Activated T-cell treated with anti-CD3 and anti-CD28 coated beads, Interleukin-2, amount 50 U/mL, for 24 hours (primary cell): ENCODE measurements at regions not wholly inside any gene's neighbourhood (a gene's known extent, or its start where the extent isn't known, plus 50 kb on each side); places are given as distances from the start of the nearest gene placed in this dataset.
"Not testable (repeated sequence)": the region's sequence is repeated elsewhere in the genome, so short reads cannot be mapped to it uniquely, and the experiment has no call there.

Source experiments
- DNase-seq: peaks from one replicate; pipeline ENCODE4 v3.0.0-alpha.2; 2020
- H3K27ac Mint-ChIP-seq: 2 replicates; pipeline ENCODE4 v1.8.0; 2020; ENCODE audit warnings: mild to moderate bottlenecking, mixed read lengths
- H3K27me3 Mint-ChIP-seq: 2 replicates; pipeline ENCODE4 v1.8.0; 2020; ENCODE audit warnings: mixed read lengths
- H3K36me3 Mint-ChIP-seq: 2 replicates; pipeline ENCODE4 v1.8.0; 2020; ENCODE audit warnings: low read depth, mixed read lengths
- H3K4me1 Mint-ChIP-seq: 2 replicates; pipeline ENCODE4 v1.8.0; 2020; ENCODE audit warnings: low read depth, mixed read lengths
- H3K4me3 Mint-ChIP-seq: 2 replicates; pipeline ENCODE4 v1.8.0; 2020; ENCODE audit warnings: mild to moderate bottlenecking, moderate library complexity, mixed read lengths
- H3K9me3 Mint-ChIP-seq: 2 replicates; pipeline ENCODE4 v1.8.0; 2020; ENCODE audit warnings: mixed read lengths

- Mint-ChIP-seq H3K4me1 (no peaks in the 10 kb centered on the region), H3K27ac (no peak overlapping the region), H3K9me3 (no peaks in the 10 kb centered on the region), H3K36me3 (no peaks in the 10 kb centered on the region), H3K4me3 (no peak overlapping the region), H3K27me3 (no peaks in the 10 kb centered on the region)
- DNase-seq = no peak
These were observed 363.7 kb upstream of the SOX9 start for GRCh38 chr17:71757156-71757555.

GRCh38 chr17:71757956-71758355, 362.9 kb upstream of the SOX9 start:
- no peaks in the 10 kb centered on the region for H3K36me3 Mint-ChIP-seq
- no peaks in the 10 kb centered on the region for H3K27me3 Mint-ChIP-seq
- H3K9me3 Mint-ChIP-seq = no peaks in the 10 kb centered on the region
- H3K27ac Mint-ChIP-seq = no peak overlapping the region
- no peaks in the 10 kb centered on the region for H3K4me1 Mint-ChIP-seq
- DNase-seq = no peak
- no peak overlapping the region for H3K4me3 Mint-ChIP-seq

GRCh38 chr17:71759422-71760060, 361.3 kb upstream of the SOX9 start:
- Mint-ChIP-seq H3K9me3 (no peaks in the 10 kb centered on the region), H3K4me1 (no peaks in the 10 kb centered on the region), H3K4me3 (no peak overlapping the region), H3K36me3 (no peaks in the 10 kb centered on the region), H3K27ac (no peak overlapping the region), H3K27me3 (no peaks in the 10 kb centered on the region)
- DNase-seq = no peak

GRCh38 chr17:71760062-71760720, 360.6 kb upstream of the SOX9 start:
- Mint-ChIP-seq H3K4me3 (no peak overlapping the region), H3K9me3 (no peaks in the 10 kb centered on the region), H3K27me3 (no peaks in the 10 kb centered on the region), H3K4me1 (no peaks in the 10 kb centered on the region), H3K36me3 (no peaks in the 10 kb centered on the region), H3K27ac (no peak overlapping the region)
- DNase-seq = no peak

GRCh38 chr17:71762526-71762925, 358.3 kb upstream of the SOX9 start:
- Mint-ChIP-seq H3K4me3 (no peak overlapping the region), H3K27me3 (no peaks in the 10 kb centered on the region), H3K27ac (no peak overlapping the region), H3K4me1 (no peaks in the 10 kb centered on the region), H3K9me3 (no peaks in the 10 kb centered on the region), H3K36me3 (no peaks in the 10 kb centered on the region)
- no peak for DNase-seq

GRCh38 chr17:71764505-71764904, 356.3 kb upstream of the SOX9 start:
- H3K27me3 Mint-ChIP-seq = no peaks in the 10 kb centered on the region
- H3K36me3 Mint-ChIP-seq = no peaks in the 10 kb centered on the region
- no peaks in the 10 kb centered on the region for H3K4me1 Mint-ChIP-seq
- peaks cover 2% of the 10 kb centered on the region for H3K9me3 Mint-ChIP-seq
- H3K4me3 Mint-ChIP-seq = no peak overlapping the region
- DNase-seq = no peak
- no peak overlapping the region for H3K27ac Mint-ChIP-seq

GRCh38 chr17:71765437-71765836, 355.4 kb upstream of the SOX9 start:
- DNase-seq = no peak

GRCh38 chr17:71769850-71770249, 351.0 kb upstream of the SOX9 start:
- no peak for DNase-seq
- H3K27me3 Mint-ChIP-seq = no peaks in the 10 kb centered on the region
- no peak overlapping the region for H3K4me3 Mint-ChIP-seq
- no peaks in the 10 kb centered on the region for H3K4me1 Mint-ChIP-seq
- peaks cover 7% of the 10 kb centered on the region for H3K9me3 Mint-ChIP-seq
- H3K27ac Mint-ChIP-seq = no peak overlapping the region
- no peaks in the 10 kb centered on the region for H3K36me3 Mint-ChIP-seq

More at GRCh38 chr17:71765437-71765836, 355.4 kb upstream of the SOX9 start:
- no peaks in the 10 kb centered on the region for H3K36me3 Mint-ChIP-seq
- no peak overlapping the region for H3K4me3 Mint-ChIP-seq
- H3K9me3 Mint-ChIP-seq = peaks cover 2% of the 10 kb centered on the region
- no peaks in the 10 kb centered on the region for H3K27me3 Mint-ChIP-seq
- no peaks in the 10 kb centered on the region for H3K4me1 Mint-ChIP-seq
- H3K27ac Mint-ChIP-seq = no peak overlapping the region

GRCh38 chr17:71777048-71777640, 343.7 kb upstream of the SOX9 start:
- no peak overlapping the region for H3K27ac Mint-ChIP-seq
- no peaks in the 10 kb centered on the region for H3K36me3 Mint-ChIP-seq
- H3K9me3 Mint-ChIP-seq = peaks cover 2% of the 10 kb centered on the region
- no peak overlapping the region for H3K4me3 Mint-ChIP-seq
- no peaks in the 10 kb centered on the region for H3K4me1 Mint-ChIP-seq
- no peak for DNase-seq
- no peaks in the 10 kb centered on the region for H3K27me3 Mint-ChIP-seq

- H3K27ac Mint-ChIP-seq = no peak overlapping the region
- DNase-seq = no peak
- no peaks in the 10 kb centered on the region for H3K4me1 Mint-ChIP-seq
- no peaks in the 10 kb centered on the region for H3K9me3 Mint-ChIP-seq
- no peaks in the 10 kb centered on the region for H3K36me3 Mint-ChIP-seq
- no peak overlapping the region for H3K4me3 Mint-ChIP-seq
- H3K27me3 Mint-ChIP-seq = no peaks in the 10 kb centered on the region
These were observed 341.3 kb upstream of the SOX9 start for GRCh38 chr17:71779482-71779881.

- no peaks in the 10 kb centered on the region for H3K36me3 Mint-ChIP-seq
- no peak overlapping the region for H3K4me3 Mint-ChIP-seq
- H3K4me1 Mint-ChIP-seq = no peaks in the 10 kb centered on the region
- H3K9me3 Mint-ChIP-seq = peaks cover 6% of the 10 kb centered on the region
- DNase-seq = no peak
- H3K27me3 Mint-ChIP-seq = no peaks in the 10 kb centered on the region
- no peak overlapping the region for H3K27ac Mint-ChIP-seq
These were observed 340.2 kb upstream of the SOX9 start for GRCh38 chr17:71780596-71780995.

- not testable (repeated sequence) for H3K36me3 Mint-ChIP-seq, H3K9me3 Mint-ChIP-seq, H3K27ac Mint-ChIP-seq, H3K4me3 Mint-ChIP-seq, H3K27me3 Mint-ChIP-seq, DNase-seq, H3K4me1 Mint-ChIP-seq
These were observed 338.8 kb upstream of the SOX9 start for GRCh38 chr17:71782021-71782420.

- DNase-seq = no peak
- H3K9me3 Mint-ChIP-seq = peaks cover 18% of the 10 kb centered on the region
- no peak overlapping the region for H3K27ac Mint-ChIP-seq
- H3K27me3 Mint-ChIP-seq = no peaks in the 10 kb centered on the region
- no peaks in the 10 kb centered on the region for H3K4me1 Mint-ChIP-seq
- no peaks in the 10 kb centered on the region for H3K36me3 Mint-ChIP-seq
- no peak overlapping the region for H3K4me3 Mint-ChIP-seq
These were observed 330.0 kb upstream of the SOX9 start for GRCh38 chr17:71790791-71791190.

- Mint-ChIP-seq H3K36me3 (no peaks in the 10 kb centered on the region), H3K4me3 (no peak overlapping the region), H3K27me3 (no peaks in the 10 kb centered on the region), H3K27ac (no peak overlapping the region), H3K4me1 (no peaks in the 10 kb centered on the region), H3K9me3 (peaks cover 18% of the 10 kb centered on the region)
- no peak for DNase-seq
These were observed 329.5 kb upstream of the SOX9 start for GRCh38 chr17:71791311-71791710.

GRCh38 chr17:71792966-71793365, 327.9 kb upstream of the SOX9 start:
- DNase-seq = no peak
- no peaks in the 10 kb centered on the region for H3K4me1 Mint-ChIP-seq
- no peak overlapping the region for H3K4me3 Mint-ChIP-seq
- H3K27me3 Mint-ChIP-seq = no peaks in the 10 kb centered on the region
- no peaks in the 10 kb centered on the region for H3K36me3 Mint-ChIP-seq
- peaks cover 14% of the 10 kb centered on the region for H3K9me3 Mint-ChIP-seq
- no peak overlapping the region for H3K27ac Mint-ChIP-seq
